Left forelimb (tissue), 1 donor: ENCODE measurements at regions not wholly inside any gene's neighbourhood (a gene's known extent, or its start where the extent isn't known, plus 50 kb on each side); places are given as distances from the start of the nearest gene placed in this dataset.
"Not testable (repeated sequence)": the region's sequence is repeated elsewhere in the genome, so short reads cannot be mapped to it uniquely, and the experiment has no call there.

Experiments
- DNase-seq: peaks from one replicate; pipeline ENCODE4 v3.0.0-alpha.2; 2018; ENCODE audit warnings: low spot score

GRCh38 chr15:24509714-24510113, 165.9 kb upstream of the NPAP1 start:
- DNase-seq: not testable (repeated sequence)

- DNase-seq: not testable (repeated sequence)
Measured at GRCh38 chr15:24511598-24511997, 164.0 kb upstream of the NPAP1 start.

- DNase-seq: not testable (repeated sequence)
Measured at GRCh38 chr15:24518772-24519171, 156.8 kb upstream of the NPAP1 start.

- DNase-seq: not testable (repeated sequence)
Measured at GRCh38 chr15:24531235-24531634, 144.3 kb upstream of the NPAP1 start.

- DNase-seq: not testable (repeated sequence)
Measured at GRCh38 chr15:24534032-24534431, 141.5 kb upstream of the NPAP1 start.

- not testable (repeated sequence) for DNase-seq
Measured at GRCh38 chr15:24557281-24557680, 118.3 kb upstream of the NPAP1 start.

GRCh38 chr15:24607636-24608035, 67.9 kb upstream of the NPAP1 start:
- no peak for DNase-seq

GRCh38 chr15:24617646-24618045, 57.9 kb upstream of the NPAP1 start:
- DNase-seq: no peak

- no peak for DNase-seq
Measured at GRCh38 chr15:24621630-24622215, 53.9 kb upstream of the NPAP1 start.
